Left ventricle myocardium inferior (tissue), 1 donor: ENCODE measurements at regions not wholly inside any gene's neighbourhood (a gene's known extent, or its start where the extent isn't known, plus 50 kb on each side); places are given as distances from the start of the nearest gene placed in this dataset.

Experiments
- DNase-seq: peaks from one replicate; pipeline ENCODE4 v3.0.0-alpha.2; 2020
- H3K27ac ChIP-seq: fragments of 200-600 bp; replicated peaks from 2 replicates; pipeline ENCODE4 v1.8.0; 2021
- H3K27me3 ChIP-seq: fragments of 200-600 bp; 2 replicates; pipeline ENCODE4 v1.8.0; 2021; ENCODE audit warnings: low read depth
- H3K36me3 ChIP-seq: fragments of 200-600 bp; 2 replicates; pipeline ENCODE4 v1.8.0; 2021
- H3K4me1 ChIP-seq: fragments of 200-600 bp; 2 replicates; pipeline ENCODE4 v1.8.0; 2021
- H3K4me3 ChIP-seq: fragments of 200-600 bp; 2 replicates; pipeline ENCODE4 v1.8.0; 2021; ENCODE audit warnings: mild to moderate bottlenecking, moderate library complexity
- H3K9me3 ChIP-seq: fragments of 200-600 bp; replicated peaks from 2 replicates; pipeline ENCODE4 v1.8.0; 2021
- intact Hi-C: fragments of 100-400 bp; cut with micrococcal nuclease; formaldehyde crosslinking; loops from one replicate; pipeline ENCODE4 v1.11.0; 2022
- TF ChIP-seq, protein P1 (sequence below): fragments of 200-600 bp; IDR thresholded peaks from 2 replicates; pipeline ENCODE4 v1.8.0; 2021; ENCODE audit warnings: antibody characterized with exemption, mild to moderate bottlenecking, borderline replicate concordance
- donor health status: DM: no; HTN: yes; CAD: no; lungs with severe emphysema.

- H3K27ac ChIP-seq: no peak overlapping the region
- H3K4me3 ChIP-seq: no peak overlapping the region
- H3K36me3 ChIP-seq: no peaks in the 10 kb centered on the region
- TF ChIP-seq, protein P1, sequence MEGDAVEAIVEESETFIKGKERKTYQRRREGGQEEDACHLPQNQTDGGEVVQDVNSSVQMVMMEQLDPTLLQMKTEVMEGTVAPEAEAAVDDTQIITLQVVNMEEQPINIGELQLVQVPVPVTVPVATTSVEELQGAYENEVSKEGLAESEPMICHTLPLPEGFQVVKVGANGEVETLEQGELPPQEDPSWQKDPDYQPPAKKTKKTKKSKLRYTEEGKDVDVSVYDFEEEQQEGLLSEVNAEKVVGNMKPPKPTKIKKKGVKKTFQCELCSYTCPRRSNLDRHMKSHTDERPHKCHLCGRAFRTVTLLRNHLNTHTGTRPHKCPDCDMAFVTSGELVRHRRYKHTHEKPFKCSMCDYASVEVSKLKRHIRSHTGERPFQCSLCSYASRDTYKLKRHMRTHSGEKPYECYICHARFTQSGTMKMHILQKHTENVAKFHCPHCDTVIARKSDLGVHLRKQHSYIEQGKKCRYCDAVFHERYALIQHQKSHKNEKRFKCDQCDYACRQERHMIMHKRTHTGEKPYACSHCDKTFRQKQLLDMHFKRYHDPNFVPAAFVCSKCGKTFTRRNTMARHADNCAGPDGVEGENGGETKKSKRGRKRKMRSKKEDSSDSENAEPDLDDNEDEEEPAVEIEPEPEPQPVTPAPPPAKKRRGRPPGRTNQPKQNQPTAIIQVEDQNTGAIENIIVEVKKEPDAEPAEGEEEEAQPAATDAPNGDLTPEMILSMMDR: no peak
- H3K27me3 ChIP-seq: no peaks in the 10 kb centered on the region
- peaks cover 28% of the 10 kb centered on the region for H3K9me3 ChIP-seq
- no peak for DNase-seq
- intact Hi-C loops: no loop called here
- peaks cover 4% of the 10 kb centered on the region for H3K4me1 ChIP-seq
Measured at GRCh38 chr12:126607867-126608266, 1542.6 kb downstream of the AACS start.

DNA sequence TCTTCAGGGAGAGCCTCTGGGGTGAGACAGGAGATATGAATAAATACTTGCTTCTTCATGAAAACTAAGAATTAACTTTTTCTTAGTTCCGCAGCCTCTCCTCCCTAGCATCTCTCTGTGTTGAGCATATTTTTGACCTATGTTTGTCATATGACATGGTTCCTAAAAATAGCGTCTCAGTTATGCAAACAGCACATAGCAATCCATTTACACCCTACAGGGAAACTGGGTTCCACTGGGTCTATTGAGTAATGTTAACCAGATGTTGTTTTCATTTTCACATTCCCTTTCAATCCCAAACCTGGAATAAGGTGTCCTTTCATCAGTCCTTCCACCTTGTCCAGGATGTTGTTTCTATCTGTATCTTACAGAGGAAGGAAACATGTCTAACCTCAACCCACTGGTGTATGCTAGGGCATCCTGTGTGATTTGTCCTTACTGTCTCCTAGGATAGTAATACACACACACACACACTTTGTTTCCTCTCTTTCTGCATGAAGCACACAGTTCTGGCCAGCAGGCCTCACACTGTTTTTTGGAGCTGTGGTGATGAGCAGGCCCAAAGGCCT is 1543.5 kb downstream of the AACS start:
- Histone ChIP-seq H3K9me3 (peaks cover 37% of the 10 kb centered on the region), H3K4me3 (no peak overlapping the region), H3K27me3 (no peaks in the 10 kb centered on the region), H3K36me3 (no peaks in the 10 kb centered on the region), H3K4me1 (peaks cover 4% of the 10 kb centered on the region), H3K27ac (no peak overlapping the region)
- TF ChIP-seq, protein P1: no peak
- DNase-seq: no peak
- intact Hi-C loops: no loop called here

GRCh38 chr12:126616441-126616840 is 1551.2 kb downstream of the AACS start:
- DNase-seq: no peak
- intact Hi-C loops: no loop called here
- TF ChIP-seq, protein P1: no peak

GRCh38 chr12:126617312-126617711 is 1552.1 kb downstream of the AACS start:
- TF ChIP-seq, protein P1: peak; percentile 54
- DNase-seq: no peak
- intact Hi-C loops: no loop called here
- Histone ChIP-seq H3K27ac (no peak overlapping the region), H3K27me3 (no peaks in the 10 kb centered on the region), H3K9me3 (peaks cover 39% of the 10 kb centered on the region), H3K36me3 (no peaks in the 10 kb centered on the region), H3K4me3 (no peak overlapping the region), H3K4me1 (no peaks in the 10 kb centered on the region)

More at GRCh38 chr12:126616441-126616840, 1551.2 kb downstream of the AACS start:
- peaks cover 47% of the 10 kb centered on the region for H3K9me3 ChIP-seq
- no peaks in the 10 kb centered on the region for H3K4me1 ChIP-seq
- no peaks in the 10 kb centered on the region for H3K36me3 ChIP-seq
- no peak overlapping the region for H3K4me3 ChIP-seq
- no peak overlapping the region for H3K27ac ChIP-seq
- H3K27me3 ChIP-seq: no peaks in the 10 kb centered on the region

DNA sequence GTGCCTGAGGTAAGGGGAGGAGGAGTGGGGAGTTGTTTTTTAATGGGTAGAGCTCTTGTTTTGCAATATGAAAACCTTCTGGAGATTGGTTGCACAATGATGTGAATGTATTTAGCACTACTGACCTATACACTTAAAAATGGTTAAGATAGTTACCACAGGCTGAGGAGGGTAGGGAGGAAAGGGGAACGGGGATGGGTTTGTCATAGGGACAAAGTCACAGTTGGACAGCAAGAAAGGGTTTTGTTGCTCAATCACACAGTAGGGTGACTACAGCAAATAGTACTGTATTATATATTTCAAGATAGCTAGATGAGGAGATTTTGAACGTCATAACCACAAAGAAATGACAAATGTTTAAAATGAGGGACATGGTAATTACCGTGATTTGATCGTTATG is 1562.4 kb downstream of the AACS start:
- intact Hi-C loops: no loop called here
- TF ChIP-seq, protein P1: no peak
- no peaks in the 10 kb centered on the region for H3K4me1 ChIP-seq
- no peaks in the 10 kb centered on the region for H3K36me3 ChIP-seq
- H3K4me3 ChIP-seq: no peak overlapping the region
- H3K27me3 ChIP-seq: peaks cover 8% of the 10 kb centered on the region
- DNase-seq: no peak
- H3K9me3 ChIP-seq: no peaks in the 10 kb centered on the region
- H3K27ac ChIP-seq: no peak overlapping the region

- TF ChIP-seq, protein P1: no peak
- peaks cover 4% of the 10 kb centered on the region for H3K27me3 ChIP-seq
- no peaks in the 10 kb centered on the region for H3K4me1 ChIP-seq
- intact Hi-C loops: no loop called here
- no peak overlapping the region for H3K27ac ChIP-seq
- no peaks in the 10 kb centered on the region for H3K36me3 ChIP-seq
- no peak overlapping the region for H3K4me3 ChIP-seq
- peaks cover 13% of the 10 kb centered on the region for H3K9me3 ChIP-seq
- no peak for DNase-seq
Measured at GRCh38 chr12:126636821-126637220, 1571.6 kb downstream of the AACS start.
